H1 (cell line): ENCODE measurements at regions not wholly inside any gene's neighbourhood (a gene's known extent, or its start where the extent isn't known, plus 50 kb on each side); places are given as distances from the start of the nearest gene placed in this dataset.

ENCODE experiments used
- CREB1 ChIP-seq: IDR thresholded peaks from 2 replicates; pipeline ENCODE4 v1.6.1; 2012; ENCODE audit warnings: inconsistent platforms
- CTCF ChIP-seq, 3 experiments: IDR thresholded peaks; 1 replicate in 2 of 3; 2 replicates in 1 of 3; pipeline versions ENCODE4 v1.5.1 to v1.6.1; 2011; ENCODE audit warnings: low read length in 3 of 3, mild to moderate bottlenecking in 3 of 3, inconsistent platforms in 2 of 3, low read depth in 1 of 3, moderate library complexity in 1 of 3; ENCODE audit not compliant: insufficient read depth in 1 of 3; ENCODE audit errors: control extremely low read depth in 1 of 3
- EP300 ChIP-seq, 2 experiments: IDR thresholded peaks; 1 replicate in 1 of 2; 2 replicates in 1 of 2; pipeline ENCODE4 v1.6.1; 2011 to 2012; ENCODE audit warnings: low read depth in 2 of 2, low read length in 2 of 2, mild to moderate bottlenecking in 2 of 2, borderline replicate concordance in 1 of 2, inconsistent platforms in 1 of 2, moderate library complexity in 1 of 2
- EZH2 ChIP-seq: fragments of 200-600 bp; sonication (generic); IDR thresholded peaks from 2 replicates; pipeline ENCODE4 v1.7.1; 2012; ENCODE audit warnings: low read depth, mild to moderate bottlenecking, moderate library complexity, low read length, inconsistent platforms; ENCODE audit not compliant: severe bottlenecking
- HDAC2 ChIP-seq, 2 experiments: fragments of 300-600 bp in 1 of 2; sonication (generic) in 1 of 2; IDR thresholded peaks; 2 replicates each; pipeline ENCODE4 v1.6.1; 2011 to 2012; ENCODE audit warnings: low read depth in 2 of 2, low read length in 2 of 2, mild to moderate bottlenecking in 2 of 2, moderate library complexity in 2 of 2, borderline replicate concordance in 1 of 2, inconsistent platforms in 1 of 2
- JUND ChIP-seq: IDR thresholded peaks from 2 replicates; pipeline ENCODE4 v1.6.1; 2011; ENCODE audit warnings: mild to moderate bottlenecking, improper control_type of control experiment, low read length
- MAX ChIP-seq: IDR thresholded peaks from 2 replicates; pipeline ENCODE4 v1.6.1; 2012; ENCODE audit warnings: inconsistent platforms
- NRF1 ChIP-seq: IDR thresholded peaks from 2 replicates; pipeline ENCODE4 v1.6.1; 2011; ENCODE audit warnings: mild to moderate bottlenecking, low read depth, low read length, improper control_type of control experiment
- POLR2A ChIP-seq, 2 experiments: IDR thresholded peaks; 1 replicate in 1 of 2; 2 replicates in 1 of 2; pipeline ENCODE4 v1.6.1; 2011; ENCODE audit warnings: low read depth in 2 of 2, low read length in 2 of 2, mild to moderate bottlenecking in 2 of 2; ENCODE audit errors: control extremely low read depth in 1 of 2
- SP2 ChIP-seq: IDR thresholded peaks from 2 replicates; pipeline ENCODE4 v1.6.1; 2012; ENCODE audit warnings: mild to moderate bottlenecking, low read length, inconsistent platforms

- TF ChIP-seq HDAC2 (IDR thresholded peaks at IDR 0.05; ENCODE audit: borderline replicate concordance in 1 of 2, low read depth in 2 of 2, low read length in 2 of 2) (no peak), SP2 (no peak), CTCF (IDR thresholded peaks at IDR 0.05; ENCODE audit: control extremely low read depth in 1 of 3, insufficient read depth in 1 of 3, low read depth in 1 of 3, low read length in 3 of 3) (no peak), POLR2A (IDR thresholded peaks at IDR 0.05; ENCODE audit: control extremely low read depth in 1 of 2, low read depth in 2 of 2, low read length in 2 of 2) (no peak), EZH2 (no peak), JUND (no peak), CREB1 (no peak), EP300 (IDR thresholded peaks at IDR 0.05; ENCODE audit: borderline replicate concordance in 1 of 2, low read depth in 2 of 2, low read length in 2 of 2) (no peak), MAX (no peak), NRF1 (no peak)
Measured at GRCh38 chr16:26433807-26434206, 632.9 kb upstream of the C16orf82 start.
